Bronchial epithelial cell (primary cell): ENCODE measurements at regions not wholly inside any gene's neighbourhood (a gene's known extent, or its start where the extent isn't known, plus 50 kb on each side); places are given as distances from the start of the nearest gene placed in this dataset.

Experiments used
- DNase-seq: peaks from one replicate; pipeline ENCODE4 v3.0.0-alpha.2; 2010; ENCODE audit warnings: low read depth
- FAIRE-seq: peaks from 2 replicates; lab custom pipeline; 2011; peaks lifted over from hg19 to GRCh38; lab: Jason Lieb, UNC
- H3K27me3 ChIP-seq: 2 replicates; pipeline ENCODE4 v1.5.1; 2011; ENCODE audit warnings: low read length; ENCODE audit not compliant: control insufficient read depth, insufficient read depth
- H3K36me3 ChIP-seq: 2 replicates; pipeline ENCODE4 v1.5.1; 2011; ENCODE audit warnings: low read length; ENCODE audit not compliant: control insufficient read depth, insufficient read depth
- H3K4me3 ChIP-seq: 2 replicates; pipeline ENCODE4 v1.5.1; 2011; ENCODE audit warnings: mild to moderate bottlenecking, low read depth, low read length, control low read depth
- CTCF ChIP-seq: IDR thresholded peaks from 2 replicates; pipeline ENCODE4 v1.5.1; 2011; ENCODE audit warnings: mild to moderate bottlenecking, moderate library complexity, low read length, control low read depth, inconsistent platforms; ENCODE audit not compliant: insufficient read depth, severe bottlenecking

- DNase-seq (no peak), FAIRE-seq (no peak)
- H3K4me3 ChIP-seq: no peak overlapping the region
- H3K27me3 ChIP-seq: no peaks in the 10 kb centered on the region
- peak; percentile 39 for TF ChIP-seq CTCF
- H3K36me3 ChIP-seq: no peaks in the 10 kb centered on the region
Measured at GRCh38 chr4:17112292-17112659, 213.8 kb upstream of the LDB2 start.

- Histone ChIP-seq H3K36me3 (no peaks in the 10 kb centered on the region), H3K27me3 (no peaks in the 10 kb centered on the region), H3K4me3 (no peak overlapping the region)
- FAIRE-seq (no peak), DNase-seq (no peak)
- no peak for TF ChIP-seq CTCF
Measured at GRCh38 chr4:17109126-17109525, 210.7 kb upstream of the LDB2 start.

GRCh38 chr4:17103231-17103630 lies 204.8 kb upstream of the LDB2 start:
- Histone ChIP-seq H3K36me3 (no peaks in the 10 kb centered on the region), H3K27me3 (no peaks in the 10 kb centered on the region), H3K4me3 (no peak overlapping the region)
- TF ChIP-seq CTCF: no peak
- FAIRE-seq: no peak
- DNase-seq: no peak

- DNase-seq: no peak
- no peaks in the 10 kb centered on the region for H3K27me3 ChIP-seq
- FAIRE-seq: no peak
- H3K36me3 ChIP-seq: no peaks in the 10 kb centered on the region
- no peak for TF ChIP-seq CTCF
- H3K4me3 ChIP-seq: no peak overlapping the region
Measured at GRCh38 chr4:17098996-17099395, 200.6 kb upstream of the LDB2 start.

GRCh38 chr4:17098401-17098800 lies 200.0 kb upstream of the LDB2 start:
- TF ChIP-seq CTCF: no peak
- no peaks in the 10 kb centered on the region for H3K27me3 ChIP-seq
- no peak for DNase-seq
- no peak overlapping the region for H3K4me3 ChIP-seq
- FAIRE-seq: no peak
- H3K36me3 ChIP-seq: no peaks in the 10 kb centered on the region

- Histone ChIP-seq H3K4me3 (no peak overlapping the region), H3K27me3 (no peaks in the 10 kb centered on the region), H3K36me3 (no peaks in the 10 kb centered on the region)
- no peak for TF ChIP-seq CTCF
- FAIRE-seq (no peak), DNase-seq (no peak)
Measured at GRCh38 chr4:17097362-17097761, 198.9 kb upstream of the LDB2 start.
